ENCODE measurements at regions not wholly inside any gene's neighbourhood (a gene's known extent, or its start where the extent isn't known, plus 50 kb on each side); places are given as distances from the start of the nearest gene placed in this dataset.

- H3K4me2 ChIP-seq, result no peak overlapping the region
Measured at GRCh38 chr6:126539022-126539421, 199.1 kb downstream of the CENPW start.

More at GRCh38 chr6:126539022-126539421, 199.1 kb downstream of the CENPW start:
- no peaks in the 10 kb centered on the region for H3K79me2 ChIP-seq (replicated peaks; ENCODE audit: insufficient read depth)
- no peak for ATAC-seq
- Mint-ChIP-seq H3K9me3 (no peaks in the 10 kb centered on the region), H3K4me3 (no peak overlapping the region), H3K36me3 (ENCODE audit: low read depth) (no peaks in the 10 kb centered on the region), H3K27me3 (ENCODE audit: insufficient read depth, low read depth, poor library complexity) (no peaks in the 10 kb centered on the region), H3K27ac (no peak overlapping the region), H3K4me1 (no peaks in the 10 kb centered on the region)
- DNase-seq (ENCODE audit: low spot score), result no peak
- no peaks in the 10 kb centered on the region for H3K9me2 ChIP-seq (ENCODE audit: insufficient read depth)
- H3K36me3 ChIP-seq (ENCODE audit: insufficient read depth), result no peaks in the 10 kb centered on the region
- no peak overlapping the region for H3K27ac ChIP-seq (ENCODE audit: low read depth)
- H3F3A ChIP-seq (replicated peaks; ENCODE audit: low read depth), result no peaks in the 10 kb centered on the region
- H3K4me1 ChIP-seq (ENCODE audit: insufficient read depth), result no peaks in the 10 kb centered on the region
- TF ChIP-seq, protein P1, sequence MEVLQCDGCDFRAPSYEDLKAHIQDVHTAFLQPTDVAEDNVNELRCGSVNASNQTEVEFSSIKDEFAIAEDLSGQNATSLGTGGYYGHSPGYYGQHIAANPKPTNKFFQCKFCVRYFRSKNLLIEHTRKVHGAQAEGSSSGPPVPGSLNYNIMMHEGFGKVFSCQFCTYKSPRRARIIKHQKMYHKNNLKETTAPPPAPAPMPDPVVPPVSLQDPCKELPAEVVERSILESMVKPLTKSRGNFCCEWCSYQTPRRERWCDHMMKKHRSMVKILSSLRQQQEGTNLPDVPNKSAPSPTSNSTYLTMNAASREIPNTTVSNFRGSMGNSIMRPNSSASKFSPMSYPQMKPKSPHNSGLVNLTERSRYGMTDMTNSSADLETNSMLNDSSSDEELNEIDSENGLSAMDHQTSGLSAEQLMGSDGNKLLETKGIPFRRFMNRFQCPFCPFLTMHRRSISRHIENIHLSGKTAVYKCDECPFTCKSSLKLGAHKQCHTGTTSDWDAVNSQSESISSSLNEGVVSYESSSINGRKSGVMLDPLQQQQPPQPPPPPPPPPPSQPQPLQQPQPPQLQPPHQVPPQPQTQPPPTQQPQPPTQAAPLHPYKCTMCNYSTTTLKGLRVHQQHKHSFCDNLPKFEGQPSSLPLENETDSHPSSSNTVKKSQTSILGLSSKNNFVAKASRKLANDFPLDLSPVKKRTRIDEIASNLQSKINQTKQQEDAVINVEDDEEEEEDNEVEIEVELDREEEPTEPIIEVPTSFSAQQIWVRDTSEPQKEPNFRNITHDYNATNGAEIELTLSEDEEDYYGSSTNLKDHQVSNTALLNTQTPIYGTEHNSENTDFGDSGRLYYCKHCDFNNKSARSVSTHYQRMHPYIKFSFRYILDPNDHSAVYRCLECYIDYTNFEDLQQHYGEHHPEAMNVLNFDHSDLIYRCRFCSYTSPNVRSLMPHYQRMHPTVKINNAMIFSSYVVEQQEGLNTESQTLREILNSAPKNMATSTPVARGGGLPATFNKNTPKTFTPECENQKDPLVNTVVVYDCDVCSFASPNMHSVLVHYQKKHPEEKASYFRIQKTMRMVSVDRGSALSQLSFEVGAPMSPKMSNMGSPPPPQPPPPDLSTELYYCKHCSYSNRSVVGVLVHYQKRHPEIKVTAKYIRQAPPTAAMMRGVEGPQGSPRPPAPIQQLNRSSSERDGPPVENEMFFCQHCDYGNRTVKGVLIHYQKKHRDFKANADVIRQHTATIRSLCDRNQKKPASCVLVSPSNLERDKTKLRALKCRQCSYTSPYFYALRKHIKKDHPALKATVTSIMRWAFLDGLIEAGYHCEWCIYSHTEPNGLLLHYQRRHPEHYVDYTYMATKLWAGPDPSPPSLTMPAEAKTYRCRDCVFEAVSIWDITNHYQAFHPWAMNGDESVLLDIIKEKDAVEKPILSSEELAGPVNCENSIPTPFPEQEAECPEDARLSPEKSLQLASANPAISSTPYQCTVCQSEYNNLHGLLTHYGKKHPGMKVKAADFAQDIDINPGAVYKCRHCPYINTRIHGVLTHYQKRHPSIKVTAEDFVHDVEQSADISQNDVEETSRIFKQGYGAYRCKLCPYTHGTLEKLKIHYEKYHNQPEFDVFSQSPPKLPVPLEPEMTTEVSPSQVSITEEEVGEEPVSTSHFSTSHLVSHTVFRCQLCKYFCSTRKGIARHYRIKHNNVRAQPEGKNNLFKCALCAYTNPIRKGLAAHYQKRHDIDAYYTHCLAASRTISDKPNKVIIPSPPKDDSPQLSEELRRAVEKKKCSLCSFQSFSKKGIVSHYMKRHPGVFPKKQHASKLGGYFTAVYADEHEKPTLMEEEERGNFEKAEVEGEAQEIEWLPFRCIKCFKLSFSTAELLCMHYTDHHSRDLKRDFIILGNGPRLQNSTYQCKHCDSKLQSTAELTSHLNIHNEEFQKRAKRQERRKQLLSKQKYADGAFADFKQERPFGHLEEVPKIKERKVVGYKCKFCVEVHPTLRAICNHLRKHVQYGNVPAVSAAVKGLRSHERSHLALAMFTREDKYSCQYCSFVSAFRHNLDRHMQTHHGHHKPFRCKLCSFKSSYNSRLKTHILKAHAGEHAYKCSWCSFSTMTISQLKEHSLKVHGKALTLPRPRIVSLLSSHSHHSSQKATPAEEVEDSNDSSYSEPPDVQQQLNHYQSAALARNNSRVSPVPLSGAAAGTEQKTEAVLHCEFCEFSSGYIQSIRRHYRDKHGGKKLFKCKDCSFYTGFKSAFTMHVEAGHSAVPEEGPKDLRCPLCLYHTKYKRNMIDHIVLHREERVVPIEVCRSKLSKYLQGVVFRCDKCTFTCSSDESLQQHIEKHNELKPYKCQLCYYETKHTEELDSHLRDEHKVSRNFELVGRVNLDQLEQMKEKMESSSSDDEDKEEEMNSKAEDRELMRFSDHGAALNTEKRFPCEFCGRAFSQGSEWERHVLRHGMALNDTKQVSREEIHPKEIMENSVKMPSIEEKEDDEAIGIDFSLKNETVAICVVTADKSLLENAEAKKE (CRISPR knock-in tag; IDR thresholded peaks at IDR 0.05), result no peak
- TF ChIP-seq ZNF331 (CRISPR knock-in tag; IDR thresholded peaks at IDR 0.05; ENCODE audit: low read depth) (no peak), ZNF114 (CRISPR knock-in tag; IDR thresholded peaks at IDR 0.05) (no peak), CREB1 (CRISPR knock-in tag; IDR thresholded peaks at IDR 0.05; ENCODE audit: low read depth) (no peak), STAT1 (IDR thresholded peaks at IDR 0.05; ENCODE audit: unreplicated experiment) (no peak), NANOG (IDR thresholded peaks at IDR 0.05; ENCODE audit: borderline replicate concordance) (no peak), CTCF (conservative IDR thresholded peaks at IDR 0.05; ENCODE audit: low read depth in 2 of 2) (no peak), EZH2phosphoT487 (IDR thresholded peaks at IDR 0.05; ENCODE audit: unreplicated experiment) (no peak), POLR2AphosphoS5 (IDR thresholded peaks at IDR 0.05; ENCODE audit: low read depth) (no peak), JUNB (IDR thresholded peaks at IDR 0.05; ENCODE audit: unreplicated experiment) (no peak), EZH2 (IDR thresholded peaks at IDR 0.05; ENCODE audit: low read depth, unreplicated experiment) (no peak)
- TF ChIP-seq, protein P2, sequence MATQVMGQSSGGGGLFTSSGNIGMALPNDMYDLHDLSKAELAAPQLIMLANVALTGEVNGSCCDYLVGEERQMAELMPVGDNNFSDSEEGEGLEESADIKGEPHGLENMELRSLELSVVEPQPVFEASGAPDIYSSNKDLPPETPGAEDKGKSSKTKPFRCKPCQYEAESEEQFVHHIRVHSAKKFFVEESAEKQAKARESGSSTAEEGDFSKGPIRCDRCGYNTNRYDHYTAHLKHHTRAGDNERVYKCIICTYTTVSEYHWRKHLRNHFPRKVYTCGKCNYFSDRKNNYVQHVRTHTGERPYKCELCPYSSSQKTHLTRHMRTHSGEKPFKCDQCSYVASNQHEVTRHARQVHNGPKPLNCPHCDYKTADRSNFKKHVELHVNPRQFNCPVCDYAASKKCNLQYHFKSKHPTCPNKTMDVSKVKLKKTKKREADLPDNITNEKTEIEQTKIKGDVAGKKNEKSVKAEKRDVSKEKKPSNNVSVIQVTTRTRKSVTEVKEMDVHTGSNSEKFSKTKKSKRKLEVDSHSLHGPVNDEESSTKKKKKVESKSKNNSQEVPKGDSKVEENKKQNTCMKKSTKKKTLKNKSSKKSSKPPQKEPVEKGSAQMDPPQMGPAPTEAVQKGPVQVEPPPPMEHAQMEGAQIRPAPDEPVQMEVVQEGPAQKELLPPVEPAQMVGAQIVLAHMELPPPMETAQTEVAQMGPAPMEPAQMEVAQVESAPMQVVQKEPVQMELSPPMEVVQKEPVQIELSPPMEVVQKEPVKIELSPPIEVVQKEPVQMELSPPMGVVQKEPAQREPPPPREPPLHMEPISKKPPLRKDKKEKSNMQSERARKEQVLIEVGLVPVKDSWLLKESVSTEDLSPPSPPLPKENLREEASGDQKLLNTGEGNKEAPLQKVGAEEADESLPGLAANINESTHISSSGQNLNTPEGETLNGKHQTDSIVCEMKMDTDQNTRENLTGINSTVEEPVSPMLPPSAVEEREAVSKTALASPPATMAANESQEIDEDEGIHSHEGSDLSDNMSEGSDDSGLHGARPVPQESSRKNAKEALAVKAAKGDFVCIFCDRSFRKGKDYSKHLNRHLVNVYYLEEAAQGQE (IDR thresholded peaks at IDR 0.05; ENCODE audit: unreplicated experiment), result no peak
- TF ChIP-seq, protein P3, sequence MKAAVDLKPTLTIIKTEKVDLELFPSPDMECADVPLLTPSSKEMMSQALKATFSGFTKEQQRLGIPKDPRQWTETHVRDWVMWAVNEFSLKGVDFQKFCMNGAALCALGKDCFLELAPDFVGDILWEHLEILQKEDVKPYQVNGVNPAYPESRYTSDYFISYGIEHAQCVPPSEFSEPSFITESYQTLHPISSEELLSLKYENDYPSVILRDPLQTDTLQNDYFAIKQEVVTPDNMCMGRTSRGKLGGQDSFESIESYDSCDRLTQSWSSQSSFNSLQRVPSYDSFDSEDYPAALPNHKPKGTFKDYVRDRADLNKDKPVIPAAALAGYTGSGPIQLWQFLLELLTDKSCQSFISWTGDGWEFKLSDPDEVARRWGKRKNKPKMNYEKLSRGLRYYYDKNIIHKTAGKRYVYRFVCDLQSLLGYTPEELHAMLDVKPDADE (IDR thresholded peaks at IDR 0.05), result no peak
- no peaks in the 10 kb centered on the region for H4K20me1 ChIP-seq (replicated peaks; ENCODE audit: insufficient read depth)
- no peaks in the 10 kb centered on the region for H3K27me3 ChIP-seq (ENCODE audit: insufficient read depth)
- H2AFZ ChIP-seq, result no peak overlapping the region
- H3K4me3 ChIP-seq, result no peak overlapping the region
